ENCODE measurements at regions not wholly inside any gene's neighbourhood (a gene's known extent, or its start where the extent isn't known, plus 50 kb on each side); places are given as distances from the start of the nearest gene placed in this dataset.

DNA sequence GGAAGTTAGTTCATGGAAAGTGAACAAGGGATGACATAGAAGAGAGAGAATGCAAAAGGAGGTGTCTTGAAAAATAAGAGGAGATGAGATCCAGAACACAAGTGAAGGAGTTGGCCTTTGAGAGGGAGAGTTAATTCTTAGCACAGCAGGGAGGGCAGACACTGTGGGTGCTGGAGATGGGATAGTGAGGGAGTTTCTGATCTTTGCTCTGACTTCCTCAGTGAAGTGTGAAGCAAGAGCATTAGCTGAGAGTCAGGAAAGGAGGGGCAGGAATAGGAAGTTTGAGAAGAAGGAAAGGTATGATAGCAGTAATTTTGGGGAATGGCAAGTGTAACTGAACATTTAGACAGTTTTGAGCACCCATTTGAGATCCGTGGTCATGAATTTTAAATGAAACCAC is 75.8 kb upstream of the COCH start:
- TF ChIP-seq CBX1 (IDR thresholded peaks at IDR 0.05; ENCODE audit: low read depth): no peak
- TF ChIP-seq NFXL1 (CRISPR knock-in tag; IDR thresholded peaks at IDR 0.05): no peak
- TF ChIP-seq ZNF239 (CRISPR knock-in tag; IDR thresholded peaks at IDR 0.05): no peak
- TF ChIP-seq, protein P1, sequence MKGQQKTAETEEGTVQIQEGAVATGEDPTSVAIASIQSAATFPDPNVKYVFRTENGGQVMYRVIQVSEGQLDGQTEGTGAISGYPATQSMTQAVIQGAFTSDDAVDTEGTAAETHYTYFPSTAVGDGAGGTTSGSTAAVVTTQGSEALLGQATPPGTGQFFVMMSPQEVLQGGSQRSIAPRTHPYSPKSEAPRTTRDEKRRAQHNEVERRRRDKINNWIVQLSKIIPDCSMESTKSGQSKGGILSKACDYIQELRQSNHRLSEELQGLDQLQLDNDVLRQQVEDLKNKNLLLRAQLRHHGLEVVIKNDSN (CRISPR knock-in tag; IDR thresholded peaks at IDR 0.05): no peak
- no peak for TF ChIP-seq POLR2A (conservative IDR thresholded peaks at IDR 0.05)
- no peak for TF ChIP-seq NR3C1 (CRISPR knock-in tag; IDR thresholded peaks at IDR 0.05)
- TF ChIP-seq HCFC1 (IDR thresholded peaks at IDR 0.05; ENCODE audit: low read depth, low read length): no peak
- no peak for TF ChIP-seq ZNF696 (CRISPR knock-in tag; conservative IDR thresholded peaks at IDR 0.05)
- TF ChIP-seq ZNF274 (IDR thresholded peaks at IDR 0.05; ENCODE audit: borderline replicate concordance, low read depth, low read length): no peak
- TF ChIP-seq, protein P2, sequence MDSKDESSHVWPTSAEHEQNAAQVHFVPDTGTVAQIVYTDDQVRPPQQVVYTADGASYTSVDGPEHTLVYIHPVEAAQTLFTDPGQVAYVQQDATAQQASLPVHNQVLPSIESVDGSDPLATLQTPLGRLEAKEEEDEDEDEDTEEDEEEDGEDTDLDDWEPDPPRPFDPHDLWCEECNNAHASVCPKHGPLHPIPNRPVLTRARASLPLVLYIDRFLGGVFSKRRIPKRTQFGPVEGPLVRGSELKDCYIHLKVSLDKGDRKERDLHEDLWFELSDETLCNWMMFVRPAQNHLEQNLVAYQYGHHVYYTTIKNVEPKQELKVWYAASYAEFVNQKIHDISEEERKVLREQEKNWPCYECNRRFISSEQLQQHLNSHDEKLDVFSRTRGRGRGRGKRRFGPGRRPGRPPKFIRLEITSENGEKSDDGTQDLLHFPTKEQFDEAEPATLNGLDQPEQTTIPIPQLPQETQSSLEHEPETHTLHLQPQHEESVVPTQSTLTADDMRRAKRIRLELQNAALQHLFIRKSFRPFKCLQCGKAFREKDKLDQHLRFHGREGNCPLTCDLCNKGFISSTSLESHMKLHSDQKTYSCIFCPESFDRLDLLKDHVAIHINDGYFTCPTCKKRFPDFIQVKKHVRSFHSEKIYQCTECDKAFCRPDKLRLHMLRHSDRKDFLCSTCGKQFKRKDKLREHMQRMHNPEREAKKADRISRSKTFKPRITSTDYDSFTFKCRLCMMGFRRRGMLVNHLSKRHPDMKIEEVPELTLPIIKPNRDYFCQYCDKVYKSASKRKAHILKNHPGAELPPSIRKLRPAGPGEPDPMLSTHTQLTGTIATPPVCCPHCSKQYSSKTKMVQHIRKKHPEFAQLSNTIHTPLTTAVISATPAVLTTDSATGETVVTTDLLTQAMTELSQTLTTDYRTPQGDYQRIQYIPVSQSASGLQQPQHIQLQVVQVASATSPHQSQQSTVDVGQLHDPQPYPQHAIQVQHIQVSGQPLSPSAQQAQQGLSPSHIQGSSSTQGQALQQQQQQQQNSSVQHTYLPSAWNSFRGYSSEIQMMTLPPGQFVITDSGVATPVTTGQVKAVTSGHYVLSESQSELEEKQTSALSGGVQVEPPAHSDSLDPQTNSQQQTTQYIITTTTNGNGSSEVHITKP (IDR thresholded peaks at IDR 0.05; ENCODE audit: partially characterized antibody): no peak
- no peak for TF ChIP-seq YY1 (IDR thresholded peaks at IDR 0.05; ENCODE audit: borderline replicate concordance in 1 of 3, control insufficient read depth in 1 of 3, extremely low read depth in 1 of 3, insufficient read depth in 3 of 3, insufficient read length in 1 of 3, insufficient replicate concordance in 2 of 3, low read depth in 1 of 3, low read length in 2 of 3)
